HG03558 (cell line): ENCODE measurements at regions not wholly inside any gene's neighbourhood (a gene's known extent, or its start where the extent isn't known, plus 50 kb on each side); places are given as distances from the start of the nearest gene placed in this dataset.
"Not testable (repeated sequence)": the region's sequence is repeated elsewhere in the genome, so short reads cannot be mapped to it uniquely, and the experiment has no call there.

Source experiments
- ATAC-seq: cut with Tn5 transposase; IDR thresholded peaks from one replicate; pipeline ENCODE4 v1.9.1; 2021; ENCODE audit warnings: moderate number of reproducible peaks; ENCODE audit not compliant: unreplicated experiment; ENCODE audit errors: extremely low read depth

DNA sequence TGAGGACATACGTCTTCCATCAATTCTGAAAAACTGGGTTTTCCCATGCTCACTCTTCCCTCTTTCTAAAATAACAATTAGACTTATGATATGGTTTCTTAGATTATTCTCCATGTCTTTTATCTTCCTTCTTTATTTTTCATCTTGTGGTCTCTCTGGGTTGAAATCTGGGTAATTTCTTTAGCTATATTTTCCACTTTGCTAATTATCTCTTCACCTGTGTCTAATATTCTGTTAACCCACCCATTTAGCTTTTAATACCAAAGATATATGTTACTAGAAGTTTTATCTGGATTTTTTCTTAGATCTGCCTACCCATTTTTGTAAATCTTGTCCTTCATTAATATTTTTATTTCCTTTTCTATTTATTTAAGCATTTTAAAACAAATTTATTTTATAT is 121.8 kb downstream of the TENT5A start:
- ATAC-seq = no peak

DNA sequence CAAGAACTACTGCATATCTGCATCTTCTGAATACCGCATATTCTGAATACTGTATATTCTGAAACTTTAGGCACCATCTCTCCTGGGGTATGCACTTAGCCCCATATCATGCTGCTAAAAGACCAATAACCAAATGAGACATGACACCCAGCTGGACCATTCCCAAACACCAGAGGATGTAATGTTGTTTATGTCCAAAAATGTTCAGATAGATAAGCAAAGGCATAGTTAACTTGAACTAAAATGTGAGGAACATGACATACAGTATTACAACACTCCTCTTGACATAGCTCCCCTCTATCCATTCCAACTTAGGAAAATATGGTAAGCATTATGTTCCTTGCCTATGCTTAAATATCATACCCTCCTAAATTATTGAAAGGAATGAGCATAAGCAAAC is 127.3 kb downstream of the TENT5A start:
- no peak for ATAC-seq

DNA sequence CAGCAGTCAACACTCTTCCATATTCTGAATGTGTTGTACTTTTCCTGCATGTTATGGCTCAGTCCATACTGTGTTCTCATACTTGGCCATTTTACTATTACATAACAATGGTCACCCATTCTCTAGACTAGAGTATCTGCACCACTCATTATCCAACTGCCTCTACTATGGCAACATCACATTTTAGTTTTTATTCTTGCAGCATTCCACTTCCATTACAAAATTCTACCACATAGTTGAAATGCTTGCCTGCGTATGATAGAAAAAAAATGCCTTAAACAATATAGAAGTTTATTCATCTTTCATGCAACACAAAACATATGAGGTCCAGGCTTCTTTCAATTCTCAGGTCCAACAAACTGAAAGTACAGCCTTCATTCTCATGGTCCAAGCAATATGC is 128.0 kb downstream of the TENT5A start:
- no peak for ATAC-seq

DNA sequence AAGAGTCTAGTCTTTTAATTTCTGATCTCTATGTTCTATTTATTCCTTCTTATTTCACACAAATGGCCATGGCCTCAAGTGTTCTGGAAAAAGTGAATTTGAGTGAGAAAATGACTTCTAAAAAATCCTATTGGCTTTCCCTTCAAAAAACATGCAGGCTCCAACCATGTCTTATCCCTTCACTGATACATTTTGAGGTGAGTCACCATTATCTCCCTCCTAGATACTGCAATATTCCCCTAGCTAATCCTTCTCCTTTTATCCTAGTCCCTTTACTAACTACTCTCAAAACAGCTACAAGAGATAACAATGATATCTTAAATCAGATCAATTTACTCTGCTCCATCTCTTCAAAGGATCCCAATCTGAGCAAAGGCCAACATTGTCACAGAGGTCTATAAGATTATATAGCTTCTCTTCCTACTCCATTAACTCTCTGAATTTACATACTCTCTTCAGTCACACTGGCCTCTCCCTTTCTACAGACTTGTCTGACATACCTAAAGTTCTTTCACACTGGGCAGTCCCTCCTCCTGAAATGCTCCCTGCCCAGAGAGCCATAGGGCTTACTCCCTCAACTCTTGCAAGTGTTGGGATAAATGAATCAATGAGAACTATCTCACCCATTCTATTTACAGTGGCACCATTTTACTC is 129.2 kb downstream of the TENT5A start:
- ATAC-seq = no peak

DNA sequence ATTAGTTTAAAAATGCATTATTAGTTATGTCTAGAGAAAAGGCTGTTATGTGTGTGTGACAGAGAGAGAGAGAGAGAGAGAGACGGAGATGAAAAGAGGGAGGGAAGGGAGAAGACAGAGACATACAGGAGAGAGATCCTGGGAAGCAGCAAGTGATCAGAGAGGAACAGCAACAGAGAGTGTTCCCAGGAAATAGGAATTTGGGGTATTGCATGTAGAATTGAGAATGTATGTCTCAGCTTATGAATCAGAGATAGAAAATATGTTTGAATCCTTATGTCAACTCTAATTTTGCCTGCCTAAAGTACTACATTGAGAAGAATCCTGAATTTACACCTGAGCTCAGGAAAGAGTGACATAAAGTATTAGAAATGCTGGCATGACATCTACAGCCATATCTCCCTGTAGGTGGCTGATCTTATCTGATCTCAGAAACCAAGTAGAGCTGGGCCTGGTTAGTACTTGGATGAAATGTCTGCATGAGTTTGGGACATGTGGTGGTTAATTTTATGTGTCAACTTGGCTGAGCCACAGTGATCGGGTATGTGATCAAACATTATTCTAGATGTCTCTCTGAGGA is 130.6 kb downstream of the TENT5A start:
- no peak for ATAC-seq

DNA sequence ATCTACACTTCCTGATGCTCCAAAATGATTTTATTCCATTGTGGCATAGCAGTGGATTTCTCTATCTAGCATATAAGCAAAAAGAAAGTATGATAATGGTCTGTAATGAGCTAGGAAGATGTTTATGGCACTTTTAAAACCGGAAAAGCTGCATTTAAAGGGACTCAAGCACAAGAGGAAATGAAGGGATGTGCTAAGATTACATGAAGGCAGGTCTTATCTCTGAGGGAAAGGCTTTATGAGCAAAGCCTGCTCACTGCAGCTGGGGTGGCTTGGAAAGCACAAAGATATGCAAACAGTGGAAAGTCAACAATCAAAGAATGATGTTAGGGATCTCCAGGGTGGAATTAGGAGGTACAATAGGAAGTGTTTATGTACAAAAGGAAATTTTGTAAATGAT is 138.2 kb downstream of the TENT5A start:
- no peak for ATAC-seq

DNA sequence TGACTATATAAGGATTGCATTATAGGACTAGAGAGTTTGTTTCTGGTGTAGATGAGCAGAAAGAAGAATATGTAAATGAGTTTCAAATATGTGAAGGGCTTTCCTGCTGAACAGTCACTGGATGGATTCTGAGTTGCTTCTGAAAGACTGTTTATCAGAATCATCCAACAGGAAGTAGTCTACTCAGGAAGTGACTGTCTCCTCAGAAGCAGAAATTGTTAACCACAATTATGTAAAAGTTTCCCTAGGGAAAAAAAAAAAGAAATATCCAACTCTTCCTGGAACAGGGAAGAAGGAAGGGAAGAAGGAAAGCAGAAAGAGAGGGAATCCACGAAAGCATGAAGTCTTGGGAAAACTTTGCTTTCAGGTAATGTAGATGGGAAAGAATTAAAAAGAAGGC is 138.9 kb downstream of the TENT5A start:
- no peak for ATAC-seq

DNA sequence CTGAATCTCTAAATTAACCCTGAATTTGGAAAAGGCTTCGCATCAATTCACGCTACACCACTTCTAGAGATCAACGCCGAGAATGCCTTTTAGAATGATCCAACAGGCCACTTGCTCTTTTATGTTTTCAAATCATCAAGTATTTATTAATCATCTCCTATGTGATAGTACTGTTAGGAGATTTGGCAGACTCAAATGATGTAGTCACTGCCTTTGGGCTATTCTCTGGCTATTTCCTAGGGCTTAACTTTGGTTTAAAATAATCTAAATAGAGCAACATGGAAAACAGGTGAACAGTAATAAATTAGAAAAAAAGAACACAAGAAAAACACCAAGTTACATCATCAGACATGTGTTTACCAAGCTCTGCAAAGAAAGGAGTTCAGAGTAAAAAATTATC is 140.3 kb downstream of the TENT5A start:
- no peak for ATAC-seq

DNA sequence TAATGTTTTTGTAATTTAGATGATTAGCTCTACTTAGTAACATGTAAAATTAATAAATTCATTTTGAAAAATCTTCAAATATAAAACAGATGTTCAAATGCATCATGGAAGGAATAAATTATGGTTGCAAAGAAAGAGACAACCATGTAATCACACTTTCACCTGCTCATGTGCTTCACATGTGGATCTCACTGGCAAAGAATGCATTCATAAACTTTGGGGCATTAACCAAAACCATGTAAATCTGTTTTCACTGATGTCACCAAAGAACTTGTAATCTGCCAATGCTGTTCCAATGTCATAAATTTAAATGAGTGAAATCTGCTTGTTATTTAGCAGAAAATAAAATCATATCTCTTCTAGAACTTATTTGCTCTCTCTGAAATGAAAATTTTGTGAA is 142.7 kb downstream of the TENT5A start:
- no peak for ATAC-seq

DNA sequence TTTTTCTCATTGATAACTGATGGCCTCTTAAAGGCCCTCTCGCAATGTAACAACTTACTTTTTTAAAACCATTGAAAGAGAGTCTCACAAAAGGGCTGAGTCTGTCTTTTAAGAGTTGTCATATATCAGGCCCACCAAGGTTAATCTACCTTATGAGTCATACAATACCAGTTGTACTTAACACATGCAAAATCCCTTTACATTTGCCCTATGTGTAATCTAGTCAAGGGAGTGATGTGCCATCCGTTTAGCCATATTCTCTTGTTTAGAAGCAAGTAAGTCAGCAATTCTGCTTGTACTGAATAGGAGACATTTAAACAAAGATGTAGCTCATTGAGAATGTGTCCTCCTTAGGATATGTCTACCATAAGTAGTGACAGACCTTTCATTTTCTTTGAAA is 143.7 kb downstream of the TENT5A start:
- no peak for ATAC-seq

DNA sequence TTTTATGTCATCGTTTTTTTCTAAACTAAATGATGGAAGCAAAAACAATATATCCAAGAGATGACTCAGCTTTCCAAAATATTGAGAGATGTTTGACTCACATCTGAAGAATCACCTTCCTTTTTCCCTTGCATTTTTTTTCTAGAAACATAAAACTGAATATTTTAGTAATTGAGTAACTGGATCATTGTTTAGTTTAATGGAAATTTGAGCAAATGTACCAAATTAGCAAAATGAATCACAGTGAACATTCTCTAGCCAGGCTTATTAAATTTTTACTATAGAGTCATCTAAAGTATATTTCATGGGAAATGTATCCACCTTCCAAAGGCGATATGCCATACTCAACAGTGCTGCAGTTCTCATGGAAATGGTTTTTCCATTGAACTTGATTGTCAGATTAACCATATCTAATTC is 145.5 kb downstream of the TENT5A start:
- ATAC-seq = no peak

DNA sequence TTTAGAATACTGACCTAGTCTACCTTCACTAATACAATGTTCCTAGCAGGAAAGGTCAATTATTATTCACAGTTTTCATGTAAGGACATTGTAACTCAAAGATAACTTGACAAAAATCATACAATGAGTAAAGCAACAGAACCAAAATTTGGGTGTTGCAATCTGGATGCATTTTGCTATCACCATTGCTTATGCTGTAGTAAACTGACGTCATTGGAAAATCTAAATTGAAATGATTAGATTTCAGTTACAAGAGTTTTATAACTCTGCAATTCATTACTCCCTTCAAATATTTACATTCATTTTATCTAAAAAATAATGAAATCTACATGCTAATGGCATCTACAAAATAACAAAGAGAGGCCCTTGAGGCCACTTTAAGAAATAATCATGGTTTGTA is 147.0 kb downstream of the TENT5A start:
- ATAC-seq = no peak

DNA sequence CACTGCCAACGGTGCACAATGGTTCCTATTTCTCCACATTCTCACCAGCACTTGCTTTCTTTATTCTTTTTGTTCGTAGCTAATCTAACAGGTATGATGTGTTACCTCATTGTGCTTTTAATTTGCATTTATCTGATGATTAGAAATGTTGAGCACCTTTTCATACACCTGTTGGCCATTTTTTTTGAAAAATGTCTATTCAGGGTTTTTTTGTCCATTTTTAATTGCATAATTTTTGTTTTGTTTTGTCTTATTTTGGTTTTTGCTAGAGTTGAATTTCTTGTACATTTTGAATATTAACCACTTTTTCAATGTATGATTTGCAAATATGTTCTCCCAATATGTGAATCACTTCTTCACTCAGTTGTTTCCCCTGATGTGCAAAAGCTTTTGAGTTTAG is 150.6 kb downstream of the TENT5A start:
- no peak for ATAC-seq

DNA sequence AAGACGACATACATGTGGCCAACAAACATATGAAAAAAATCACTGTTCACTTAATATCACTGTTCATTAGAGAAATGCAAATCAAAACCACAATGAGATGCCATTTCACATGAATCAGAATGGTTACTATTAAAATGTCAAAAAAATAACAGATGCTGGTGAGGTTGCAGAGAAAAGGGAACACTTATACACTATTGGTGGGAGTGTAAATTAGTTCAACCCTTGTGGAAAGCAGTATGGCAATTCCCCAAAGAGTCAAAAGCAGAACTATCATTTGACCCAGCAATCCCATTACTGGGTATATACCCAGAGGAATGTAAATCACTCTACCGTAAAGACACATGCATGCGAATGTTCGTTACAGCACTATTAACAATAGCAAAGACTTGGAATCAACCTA is 152.0 kb downstream of the TENT5A start:
- ATAC-seq = not testable (repeated sequence)

DNA sequence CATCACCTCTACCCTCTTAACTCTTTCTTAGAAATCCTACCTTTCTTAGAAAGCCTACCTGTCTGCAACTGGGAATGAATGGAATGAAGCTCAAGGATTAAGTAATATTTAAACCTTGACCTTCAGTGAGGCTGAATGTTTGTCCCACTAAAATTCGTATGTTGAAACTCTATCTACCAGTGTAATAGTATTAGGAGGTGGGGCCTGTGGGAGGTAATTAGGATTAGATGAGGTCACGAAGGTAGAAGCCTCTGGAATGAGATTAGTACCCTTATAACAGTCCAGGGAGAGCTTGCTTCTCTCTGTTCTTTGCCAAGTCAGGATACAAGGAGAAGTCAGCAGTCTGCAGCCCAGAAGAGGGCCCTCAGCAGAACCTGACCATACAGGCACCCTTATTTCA is 158.0 kb downstream of the TENT5A start:
- ATAC-seq = no peak

DNA sequence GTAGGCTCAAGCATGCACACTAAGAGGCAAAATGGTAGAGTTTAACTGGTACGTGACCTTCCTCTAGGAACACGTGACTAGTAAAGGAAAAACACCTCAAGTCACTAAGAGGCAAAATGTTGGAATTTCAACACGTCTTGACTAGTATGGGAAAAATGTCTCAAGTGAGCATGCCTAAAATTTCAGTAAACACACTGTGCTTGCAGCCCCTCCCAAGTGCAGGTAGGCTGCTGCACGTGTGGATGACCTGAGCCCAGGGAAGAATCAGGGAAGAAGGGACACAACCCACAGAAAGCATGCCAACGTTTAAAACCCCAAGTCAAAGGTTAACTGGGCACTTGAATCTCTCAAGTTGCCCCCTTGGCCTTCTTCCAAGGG is 162.2 kb downstream of the TENT5A start:
- ATAC-seq = no peak

DNA sequence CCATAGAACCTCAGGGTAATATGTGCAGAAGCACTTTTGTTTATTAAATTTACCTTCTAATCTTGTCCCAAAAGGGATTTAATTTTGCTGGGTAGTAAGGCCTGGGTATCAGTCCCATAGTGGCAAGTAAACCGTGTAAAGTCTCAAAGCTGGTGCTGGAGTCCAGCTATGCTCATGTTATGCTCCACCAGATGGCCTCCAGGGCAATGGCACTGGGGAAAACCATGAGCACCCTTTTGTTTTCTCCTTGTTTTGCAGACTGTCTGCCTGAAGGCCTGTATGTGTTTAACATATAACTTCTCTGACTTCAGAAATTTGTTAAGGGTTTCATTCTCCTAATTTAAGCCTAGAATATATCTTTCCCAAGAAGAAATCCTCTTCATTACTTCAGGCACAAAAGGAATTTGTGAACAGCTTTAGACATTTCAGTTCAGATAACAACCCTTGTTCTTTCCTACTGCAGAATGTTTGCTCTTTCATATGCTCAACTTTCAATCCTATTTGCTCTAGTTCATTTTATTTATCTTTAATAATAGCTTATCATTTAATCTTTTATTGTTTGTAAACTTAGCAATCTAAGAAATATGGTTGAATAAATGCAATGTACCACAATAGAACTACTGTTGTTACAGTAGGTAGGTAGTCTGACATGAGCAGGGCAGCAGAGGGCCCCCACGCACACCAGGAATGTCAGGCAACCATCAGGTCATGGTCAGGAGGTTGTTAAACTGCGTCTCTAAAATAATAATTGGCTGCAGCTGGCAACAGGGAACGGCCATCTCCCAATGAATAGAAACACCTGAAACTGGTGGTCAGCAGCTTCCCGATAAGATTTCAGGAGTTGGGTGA is 162.8 kb downstream of the TENT5A start:
- no peak for ATAC-seq

DNA sequence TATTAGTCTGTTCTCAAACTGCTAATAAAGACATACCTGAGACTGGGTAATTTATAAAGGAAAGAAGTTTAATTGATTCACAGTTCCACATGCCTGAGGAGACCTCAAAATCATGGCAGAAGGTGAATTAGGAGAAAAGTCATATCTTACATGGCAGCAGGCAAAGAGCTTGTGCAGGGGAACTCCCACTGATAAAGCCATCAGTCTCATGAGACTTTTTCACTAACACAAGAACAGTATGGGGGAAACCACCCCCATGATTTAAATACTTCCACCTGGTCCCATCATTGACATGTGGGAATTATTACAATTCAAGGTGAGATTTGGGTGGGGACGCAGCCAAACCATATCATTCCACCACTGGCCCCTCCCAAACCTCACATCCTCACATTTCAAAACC is 166.8 kb downstream of the TENT5A start:
- ATAC-seq = not testable (repeated sequence)

DNA sequence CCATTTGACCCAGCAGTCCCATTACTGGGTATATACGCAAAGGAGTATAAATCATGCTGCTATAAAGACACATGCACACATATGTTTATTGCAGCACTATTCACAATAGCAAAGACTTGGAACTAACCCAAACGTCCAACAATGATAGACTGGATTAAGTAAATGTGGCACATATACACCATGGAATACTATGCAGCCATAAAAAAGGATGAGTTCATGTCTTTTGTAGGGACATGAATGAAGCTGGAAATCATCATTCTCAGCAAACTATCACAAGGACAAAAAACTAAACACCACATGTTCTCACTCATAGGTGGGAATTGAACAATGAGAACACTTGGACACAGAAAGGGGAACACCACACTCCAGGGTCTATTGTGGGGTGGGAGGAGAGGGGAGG is 168.3 kb downstream of the TENT5A start:
- ATAC-seq = not testable (repeated sequence)

DNA sequence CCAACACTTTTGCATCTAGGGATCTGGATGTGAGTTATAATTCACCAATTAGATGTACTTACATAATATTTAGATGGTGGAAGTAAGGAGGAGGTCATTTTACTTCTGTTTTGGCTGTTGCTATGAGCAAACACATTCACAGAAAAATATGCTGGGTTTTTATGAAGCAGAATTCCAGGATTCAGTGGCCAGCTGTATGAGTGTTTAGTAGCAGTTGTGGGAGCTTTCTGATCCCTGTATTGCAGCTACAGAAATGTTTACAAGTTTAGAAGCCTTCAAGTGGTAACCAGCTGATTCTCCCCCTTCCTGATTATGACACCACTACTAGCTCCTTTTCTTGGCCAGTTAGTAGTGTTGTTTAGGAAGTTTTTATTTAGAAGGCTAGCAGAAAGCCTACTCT is 177.0 kb downstream of the TENT5A start:
- no peak for ATAC-seq

DNA sequence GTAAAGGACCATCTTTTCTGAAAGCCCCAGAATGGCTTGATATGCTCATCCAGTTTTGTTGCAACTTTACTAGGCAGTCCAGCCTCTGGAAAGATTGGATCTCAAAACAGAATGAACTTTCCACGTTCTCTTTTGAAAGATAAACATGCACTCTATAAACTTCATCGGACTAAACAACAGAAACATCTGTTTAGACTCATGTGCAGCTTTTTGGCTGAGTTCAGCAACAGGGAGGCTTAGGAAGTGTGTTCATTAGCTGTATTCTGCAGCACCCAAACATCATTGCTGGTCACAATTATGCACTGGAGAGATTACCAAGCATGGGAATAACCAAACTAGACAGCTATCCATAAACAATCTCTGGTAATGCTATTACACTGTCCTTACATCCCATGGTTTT is 180.5 kb downstream of the TENT5A start:
- ATAC-seq = no peak

DNA sequence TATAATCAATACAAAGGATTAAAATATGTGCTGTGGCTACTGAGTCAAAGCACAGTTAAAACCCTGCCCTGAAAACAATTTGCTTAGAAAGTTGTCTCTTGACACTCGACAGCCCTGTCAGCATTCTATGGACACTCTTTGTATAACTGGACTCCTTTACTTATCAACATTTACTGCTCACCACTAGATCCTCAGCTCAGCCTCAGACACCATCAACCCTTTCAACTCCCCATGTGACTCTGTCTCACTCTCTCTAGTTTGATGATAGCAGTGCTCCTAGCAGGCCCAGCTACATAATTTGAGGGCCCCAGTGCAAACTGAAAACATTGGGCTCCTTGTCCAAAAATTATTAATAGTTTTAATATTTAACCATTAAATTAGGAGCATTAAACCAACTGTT is 181.8 kb downstream of the TENT5A start:
- no peak for ATAC-seq
